ENCODE measurements at regions not wholly inside any gene's neighbourhood (a gene's known extent, or its start where the extent isn't known, plus 50 kb on each side); places are given as distances from the start of the nearest gene placed in this dataset.

GRCh38 chr10:57959318-57960006 lies 308.2 kb downstream of the IPMK start:
- H3K4me2 ChIP-seq, result no peak overlapping the region
- peaks cover 5% of the 10 kb centered on the region; the same call in 1 of the 2 replicates for H3K79me2 ChIP-seq (ENCODE audit: insufficient read depth, low read depth)
- H3K36me3 ChIP-seq (ENCODE audit: insufficient read depth), result no peaks in the 10 kb centered on the region
- H3K4me1 ChIP-seq (ENCODE audit: low read depth, poor library complexity, severe bottlenecking), result no peaks in the 10 kb centered on the region
- H3K27ac ChIP-seq, result no peak overlapping the region
- no peaks in the 10 kb centered on the region for H3K27me3 ChIP-seq (ENCODE audit: insufficient read depth, low read depth)
- H4K20me1 ChIP-seq (ENCODE audit: insufficient read depth), result no peaks in the 10 kb centered on the region
- TF ChIP-seq CTCF (conservative IDR thresholded peaks at IDR 0.05; ENCODE audit: low read depth, low read length), result no peak
- H3K9ac ChIP-seq, result no peak overlapping the region
- no peak overlapping the region for H2AFZ ChIP-seq (ENCODE audit: low read depth)
- no peak overlapping the region for H3K4me3 ChIP-seq (IDR thresholded peaks at IDR 0.05; ENCODE audit: insufficient read depth, low read depth, low read length)

- H3K36me3 ChIP-seq (ENCODE audit: insufficient read depth), result no peaks in the 10 kb centered on the region
- H3K79me2 ChIP-seq (ENCODE audit: insufficient read depth, low read depth), result no peaks in the 10 kb centered on the region
- H4K20me1 ChIP-seq (ENCODE audit: insufficient read depth), result no peaks in the 10 kb centered on the region
- no peak for TF ChIP-seq CTCF (conservative IDR thresholded peaks at IDR 0.05; ENCODE audit: low read depth, low read length)
- H3K9ac ChIP-seq, result no peak overlapping the region
- no peak overlapping the region for H3K4me2 ChIP-seq
- H3K27me3 ChIP-seq (ENCODE audit: insufficient read depth, low read depth), result no peaks in the 10 kb centered on the region
- H3K27ac ChIP-seq, result no peak overlapping the region
- H3K4me1 ChIP-seq (ENCODE audit: low read depth, poor library complexity, severe bottlenecking), result peaks cover 11% of the 10 kb centered on the region
- no peak overlapping the region for H3K4me3 ChIP-seq (IDR thresholded peaks at IDR 0.05; ENCODE audit: insufficient read depth, low read depth, low read length)
- H2AFZ ChIP-seq (ENCODE audit: low read depth), result no peak overlapping the region
Measured at GRCh38 chr10:57955076-57955475, 312.6 kb downstream of the IPMK start.

- Histone ChIP-seq H3K4me1 (ENCODE audit: low read depth, poor library complexity, severe bottlenecking) (peaks cover 13% of the 10 kb centered on the region), H3K27ac (no peak overlapping the region), H3K4me2 (no peak overlapping the region), H3K79me2 (ENCODE audit: insufficient read depth, low read depth) (no peaks in the 10 kb centered on the region), H3K36me3 (ENCODE audit: insufficient read depth) (no peaks in the 10 kb centered on the region), H3K4me3 (IDR thresholded peaks at IDR 0.05; ENCODE audit: insufficient read depth, low read depth, low read length) (no peak overlapping the region), H3K27me3 (ENCODE audit: insufficient read depth, low read depth) (no peaks in the 10 kb centered on the region), H2AFZ (ENCODE audit: low read depth) (no peak overlapping the region), H3K9ac (no peak overlapping the region), H4K20me1 (ENCODE audit: insufficient read depth) (no peaks in the 10 kb centered on the region)
- TF ChIP-seq CTCF (conservative IDR thresholded peaks at IDR 0.05; ENCODE audit: low read depth, low read length), result no peak
Measured at GRCh38 chr10:57952741-57953140, 315.0 kb downstream of the IPMK start.

GRCh38 chr10:57950442-57950974 lies 317.2 kb downstream of the IPMK start:
- Histone ChIP-seq H3K27me3 (ENCODE audit: insufficient read depth, low read depth) (no peaks in the 10 kb centered on the region), H3K79me2 (ENCODE audit: insufficient read depth, low read depth) (no peaks in the 10 kb centered on the region), H4K20me1 (ENCODE audit: insufficient read depth) (no peaks in the 10 kb centered on the region), H3K4me1 (ENCODE audit: low read depth, poor library complexity, severe bottlenecking) (peaks cover 29% of the 10 kb centered on the region), H3K36me3 (ENCODE audit: insufficient read depth) (no peaks in the 10 kb centered on the region), H2AFZ (ENCODE audit: low read depth) (no peak overlapping the region), H3K4me3 (IDR thresholded peaks at IDR 0.05; ENCODE audit: insufficient read depth, low read depth, low read length) (no peak overlapping the region), H3K4me2 (no peak overlapping the region), H3K9ac (no peak overlapping the region), H3K27ac (no peak overlapping the region)
- TF ChIP-seq CTCF (conservative IDR thresholded peaks at IDR 0.05; ENCODE audit: low read depth, low read length), result no peak

Measured in KMS-11 (cell line).